HepG2 (cell line): ENCODE measurements at regions not wholly inside any gene's neighbourhood (a gene's known extent, or its start where the extent isn't known, plus 50 kb on each side); places are given as distances from the start of the nearest gene placed in this dataset.

Experiments used
- ELK4 ChIP-seq: sonication (generic); formaldehyde crosslinking; IDR thresholded peaks from 2 replicates; pipeline ENCODE4 v1.9.0; 2021; ENCODE audit warnings: missing genetic modification reagents, borderline replicate concordance
- FOXP1 ChIP-seq, 2 experiments: fragments of 450-650 bp in 1 of 2; IDR thresholded peaks; 2 replicates each; pipeline ENCODE4 v1.6.1; 2017 to 2018; ENCODE audit warnings: antibody characterized with exemption in 1 of 2
- HDAC1 ChIP-seq: sonication (generic); formaldehyde crosslinking; IDR thresholded peaks from 2 replicates; pipeline ENCODE4 v1.5.1; 2020; ENCODE audit warnings: mild to moderate bottlenecking, missing genetic modification reagents
- KDM1A ChIP-seq: IDR thresholded peaks from 2 replicates; pipeline ENCODE4 v1.6.1; 2016; ENCODE audit warnings: missing compliant biosample characterization
- NFIB ChIP-seq: sonication (generic); formaldehyde crosslinking; IDR thresholded peaks from 2 replicates; pipeline ENCODE4 v1.9.0; 2021; ENCODE audit warnings: missing genetic modification reagents, mild to moderate bottlenecking, borderline replicate concordance
- POLR2A ChIP-seq, 2 experiments: IDR thresholded peaks; 2 replicates each; pipeline ENCODE4 v1.6.1; 2011; ENCODE audit warnings: low read depth in 2 of 2, low read length in 2 of 2, mild to moderate bottlenecking in 1 of 2, moderate library complexity in 1 of 2; ENCODE audit not compliant: insufficient read depth in 1 of 2
- SMAD1 ChIP-seq: sonication (generic); formaldehyde crosslinking; IDR thresholded peaks from 2 replicates; pipeline ENCODE4 v1.4.0; 2020; ENCODE audit warnings: missing genetic modification reagents, low read depth, mild to moderate bottlenecking, borderline replicate concordance
- TRIM24 ChIP-seq: sonication (generic); formaldehyde crosslinking; IDR thresholded peaks from 2 replicates; pipeline ENCODE4 v1.8.0; 2022; ENCODE audit warnings: mild to moderate bottlenecking, missing genetic modification reagents
- ZNF224 ChIP-seq: sonication (generic); formaldehyde crosslinking; IDR thresholded peaks from 2 replicates; pipeline ENCODE4 v1.5.0; 2020; ENCODE audit warnings: mild to moderate bottlenecking, missing genetic modification reagents
- ZNF24 ChIP-seq: fragments of 450-650 bp; IDR thresholded peaks from 2 replicates; pipeline ENCODE4 v1.6.1; 2017; ENCODE audit warnings: antibody characterized with exemption, mild to moderate bottlenecking
- ZNF550 ChIP-seq: sonication (generic); formaldehyde crosslinking; IDR thresholded peaks from 2 replicates; pipeline ENCODE4 v1.4.0; 2020; ENCODE audit warnings: mild to moderate bottlenecking, missing genetic modification reagents, borderline replicate concordance
- ZNF558 ChIP-seq: sonication (generic); formaldehyde crosslinking; IDR thresholded peaks from 2 replicates; pipeline ENCODE4 v1.9.0; 2022; ENCODE audit warnings: mild to moderate bottlenecking, missing genetic modification reagents, borderline replicate concordance
- ZSCAN29 ChIP-seq: sonication (generic); formaldehyde crosslinking; conservative IDR thresholded peaks from 2 replicates; pipeline ENCODE4 v1.4.0; 2020; ENCODE audit warnings: mild to moderate bottlenecking, missing genetic modification reagents
- ZZZ3 ChIP-seq: sonication (generic); formaldehyde crosslinking; IDR thresholded peaks from 2 replicates; pipeline ENCODE4 v1.4.0; 2020; ENCODE audit warnings: missing genetic modification reagents, mild to moderate bottlenecking, borderline replicate concordance

GRCh38 chr2:188119112-188119838 lies 172.4 kb upstream of the GULP1 start:
- no peak for TF ChIP-seq ZNF558 (CRISPR knock-in tag)
- TF ChIP-seq NFIB (CRISPR knock-in tag): no peak
- TF ChIP-seq TRIM24 (CRISPR knock-in tag): no peak
- TF ChIP-seq ZNF550 (CRISPR knock-in tag): no peak
- no peak for TF ChIP-seq HDAC1
- no peak for TF ChIP-seq FOXP1 (IDR thresholded peaks at IDR 0.05)
- TF ChIP-seq FOXP1 (CRISPR knock-in tag; IDR thresholded peaks at IDR 0.05): no peak
- TF ChIP-seq ZSCAN29 (CRISPR knock-in tag): no peak
- TF ChIP-seq KDM1A: no peak
- no peak for TF ChIP-seq ZZZ3
- TF ChIP-seq POLR2A (IDR thresholded peaks at IDR 0.05; ENCODE audit: insufficient read depth in 1 of 2, low read depth in 2 of 2, low read length in 2 of 2): no peak
- TF ChIP-seq ELK4 (CRISPR knock-in tag): no peak
- no peak for TF ChIP-seq ZNF224 (CRISPR knock-in tag)
- TF ChIP-seq ZNF24: no peak
- no peak for TF ChIP-seq SMAD1 (CRISPR knock-in tag)
